Activated T-helper 17 cell treated with anti-CD3 and anti-CD28 coated beads, Interleukin-2, amount 50 U/mL, for 72 hours (primary cell): ENCODE measurements at regions not wholly inside any gene's neighbourhood (a gene's known extent, or its start where the extent isn't known, plus 50 kb on each side); places are given as distances from the start of the nearest gene placed in this dataset.
A peak's percentile ranks its signal among the peaks of the same experiment; 100 is the strongest.

Experiments used
- ATAC-seq: fragments of 150-1000 bp; cut with Tn5 transposase; replicated peaks from 2 replicates; pipeline ENCODE4 v1.10.0; 2021; ENCODE audit warnings: mild to moderate bottlenecking, moderate library complexity
- H3K27ac Mint-ChIP-seq: one replicate; pipeline ENCODE4 v1.8.0; 2022; ENCODE audit warnings: mixed read lengths
- H3K27me3 Mint-ChIP-seq: one replicate; pipeline ENCODE4 v1.8.0; 2022; ENCODE audit warnings: mixed read lengths
- H3K36me3 Mint-ChIP-seq: one replicate; pipeline ENCODE4 v1.8.0; 2022; ENCODE audit warnings: low read depth, mild to moderate bottlenecking, mixed read lengths
- H3K4me1 Mint-ChIP-seq: one replicate; pipeline ENCODE4 v1.8.0; 2022; ENCODE audit warnings: mixed read lengths
- H3K4me3 Mint-ChIP-seq: one replicate; pipeline ENCODE4 v1.8.0; 2022; ENCODE audit warnings: mild to moderate bottlenecking, mixed read lengths
- H3K9me3 Mint-ChIP-seq: one replicate; pipeline ENCODE4 v1.8.0; 2022; ENCODE audit warnings: mixed read lengths

DNA sequence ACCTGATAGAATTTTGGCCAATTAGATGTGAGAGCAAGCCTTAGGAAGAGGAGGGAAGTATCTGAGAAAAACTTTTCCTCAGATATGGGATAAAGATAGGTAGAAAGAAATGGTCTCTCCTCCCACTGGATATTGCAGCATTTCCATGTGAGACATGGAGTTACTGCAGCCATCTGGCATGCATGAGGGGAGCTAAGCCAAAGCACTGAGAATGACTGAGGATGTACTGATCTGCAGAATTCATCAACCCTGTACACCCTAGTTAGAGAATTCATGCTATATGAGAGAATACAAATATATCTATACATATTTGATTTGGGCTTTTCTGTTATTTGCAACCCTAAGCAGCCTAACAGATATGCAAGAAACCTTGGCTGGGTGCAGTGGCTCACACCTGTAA lies 52.5 kb upstream of the RPL34 start:
- no peaks in the 10 kb centered on the region for H3K9me3 Mint-ChIP-seq
- no peak for ATAC-seq
- no peak overlapping the region for H3K27ac Mint-ChIP-seq
- no peaks in the 10 kb centered on the region for H3K27me3 Mint-ChIP-seq
- H3K36me3 Mint-ChIP-seq: no peaks in the 10 kb centered on the region
- no peak overlapping the region for H3K4me3 Mint-ChIP-seq
- peaks cover 10% of the 10 kb centered on the region for H3K4me1 Mint-ChIP-seq

DNA sequence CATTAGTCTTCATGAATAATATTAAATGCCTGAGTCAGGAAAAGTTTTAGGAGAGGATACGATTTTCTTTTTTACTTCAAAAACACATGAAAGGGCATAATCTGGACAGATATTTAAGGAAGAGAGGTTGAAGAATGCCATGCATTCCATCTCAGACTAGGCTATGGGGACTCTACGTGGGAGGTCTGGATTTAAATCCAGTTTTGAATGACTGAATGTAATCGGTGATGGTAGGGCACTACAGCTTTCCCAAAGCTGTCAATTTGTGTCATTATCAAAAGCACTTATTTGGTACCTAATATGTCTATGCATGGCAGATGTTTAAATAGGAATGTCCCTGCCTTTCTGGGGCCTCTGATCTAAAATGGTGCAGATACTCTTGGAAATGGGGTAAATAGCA lies 59.3 kb upstream of the RPL34 start:
- no peaks in the 10 kb centered on the region for H3K27me3 Mint-ChIP-seq
- H3K4me1 Mint-ChIP-seq: peaks cover 4% of the 10 kb centered on the region
- no peaks in the 10 kb centered on the region for H3K36me3 Mint-ChIP-seq
- H3K27ac Mint-ChIP-seq: no peak overlapping the region
- no peak overlapping the region for H3K4me3 Mint-ChIP-seq
- no peaks in the 10 kb centered on the region for H3K9me3 Mint-ChIP-seq
- ATAC-seq: no peak

DNA sequence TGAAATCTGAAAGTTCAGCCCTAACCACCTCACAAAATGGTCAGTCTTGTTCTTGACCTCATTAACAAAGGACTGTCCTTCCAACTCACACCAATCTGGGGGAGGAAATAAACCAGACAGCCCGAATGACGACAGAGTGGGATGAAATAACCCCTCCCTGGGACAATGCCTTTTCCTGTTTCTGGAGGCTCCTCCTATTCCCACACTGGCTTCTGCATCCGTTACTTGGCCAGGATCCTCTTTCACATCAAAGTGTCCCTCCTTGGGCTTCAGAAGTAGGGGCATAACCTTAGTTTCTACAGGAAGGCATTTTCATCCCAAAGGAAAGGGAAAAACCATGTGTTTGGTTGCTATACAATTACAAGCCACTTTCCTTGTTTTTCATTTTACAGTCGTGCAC lies 59.8 kb upstream of the RPL34 start:
- H3K4me3 Mint-ChIP-seq: no peak overlapping the region

DNA sequence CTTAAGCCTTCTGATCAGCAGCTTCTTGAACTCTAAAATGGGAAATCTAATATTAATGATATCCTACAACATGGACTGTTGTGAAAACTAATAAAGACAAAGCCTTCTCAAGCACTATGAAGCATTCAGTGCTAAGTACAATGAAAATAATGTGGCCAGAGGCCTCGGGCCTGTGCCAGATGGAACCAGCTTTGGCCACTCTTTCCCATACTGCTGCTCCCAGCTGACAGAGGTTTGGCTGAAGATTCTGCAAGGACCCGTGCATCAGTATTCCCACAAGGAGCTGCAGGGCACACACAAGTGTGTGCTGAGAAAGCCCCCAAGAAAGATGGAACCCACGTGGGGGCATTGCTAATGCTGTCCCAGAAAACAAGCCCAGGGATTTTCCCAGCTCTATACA lies 60.5 kb upstream of the RPL34 start:
- no peaks in the 10 kb centered on the region for H3K9me3 Mint-ChIP-seq

More for the DNA sequence above, 59.8 kb upstream of the RPL34 start:
- H3K36me3 Mint-ChIP-seq: no peaks in the 10 kb centered on the region
- H3K27ac Mint-ChIP-seq: no peak overlapping the region
- no peak for ATAC-seq
- no peaks in the 10 kb centered on the region for H3K9me3 Mint-ChIP-seq
- no peaks in the 10 kb centered on the region for H3K27me3 Mint-ChIP-seq
- H3K4me1 Mint-ChIP-seq: peaks cover 4% of the 10 kb centered on the region

DNA sequence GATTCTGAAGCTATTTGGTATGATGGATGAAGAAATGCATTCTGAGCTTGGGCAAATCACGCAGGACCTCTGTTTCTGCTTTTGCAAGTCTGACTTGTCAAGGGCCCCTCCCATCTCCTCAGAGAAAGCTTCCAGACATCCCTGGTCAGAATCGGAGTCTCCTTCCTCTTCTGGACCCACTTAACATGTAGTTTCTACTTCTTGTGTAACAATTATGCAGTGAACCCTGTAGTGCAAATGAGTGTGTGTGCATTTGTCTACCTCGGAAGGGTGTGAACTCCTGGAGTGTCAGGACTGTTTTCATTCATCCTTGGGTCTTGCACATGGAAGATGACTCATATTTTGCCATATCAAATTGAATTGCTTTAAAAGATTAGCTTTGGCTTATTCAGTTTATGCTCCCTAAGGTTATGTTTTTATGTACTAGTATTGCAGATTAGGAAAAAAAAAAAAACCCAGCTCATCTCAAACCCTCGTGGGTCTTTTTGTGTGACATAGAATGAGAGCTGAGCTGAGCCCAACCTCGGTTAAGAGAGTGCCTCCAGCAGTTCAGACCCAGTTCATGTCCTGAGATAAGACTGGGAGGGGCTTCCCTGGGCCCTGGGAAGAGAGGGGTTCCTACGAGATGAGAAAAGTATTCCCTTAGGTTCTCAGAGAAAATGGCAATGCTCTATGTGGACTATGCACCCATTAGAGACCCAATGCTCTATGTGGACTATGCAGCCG lies 61.1 kb upstream of the RPL34 start:
- Mint-ChIP-seq H3K9me3 (no peaks in the 10 kb centered on the region), H3K27me3 (no peaks in the 10 kb centered on the region), H3K4me3 (no peak overlapping the region), H3K36me3 (no peaks in the 10 kb centered on the region), H3K27ac (no peak overlapping the region), H3K4me1 (peaks cover 4% of the 10 kb centered on the region)
- ATAC-seq: no peak

More for the DNA sequence above, 60.5 kb upstream of the RPL34 start:
- ATAC-seq: no peak
- Mint-ChIP-seq H3K27ac (no peak overlapping the region), H3K36me3 (no peaks in the 10 kb centered on the region), H3K27me3 (no peaks in the 10 kb centered on the region), H3K4me1 (peaks cover 4% of the 10 kb centered on the region), H3K4me3 (no peak overlapping the region)

DNA sequence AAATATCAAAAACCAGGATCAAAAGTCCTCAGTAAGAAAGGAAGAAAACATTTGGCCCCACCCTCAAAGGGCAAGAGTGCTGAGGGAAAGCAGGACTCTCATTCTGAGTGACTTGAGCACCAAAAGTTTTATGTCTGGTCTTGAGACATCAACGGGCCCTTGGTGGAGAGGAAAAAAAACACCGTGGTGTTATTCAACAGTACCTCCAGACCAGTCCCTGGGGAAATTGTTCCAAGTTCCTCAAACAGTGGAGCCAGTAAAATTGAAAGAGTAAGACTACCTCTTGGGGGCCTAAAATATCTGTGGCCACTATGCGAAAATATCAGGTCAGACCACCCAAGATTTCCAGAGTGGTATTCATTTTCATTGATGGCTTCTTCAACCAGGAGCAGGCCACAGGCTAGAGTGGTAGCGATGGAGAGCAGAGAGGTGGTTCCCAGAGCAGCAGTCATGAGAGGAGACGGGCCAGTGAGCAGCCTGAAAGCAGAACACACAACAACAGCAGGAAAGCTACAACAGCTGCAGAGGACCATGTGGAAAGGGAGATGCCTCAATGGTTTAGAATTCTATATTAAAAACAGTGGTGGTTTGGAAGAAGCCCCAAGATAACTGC lies 63.7 kb upstream of the RPL34 start:
- no peak for ATAC-seq

DNA sequence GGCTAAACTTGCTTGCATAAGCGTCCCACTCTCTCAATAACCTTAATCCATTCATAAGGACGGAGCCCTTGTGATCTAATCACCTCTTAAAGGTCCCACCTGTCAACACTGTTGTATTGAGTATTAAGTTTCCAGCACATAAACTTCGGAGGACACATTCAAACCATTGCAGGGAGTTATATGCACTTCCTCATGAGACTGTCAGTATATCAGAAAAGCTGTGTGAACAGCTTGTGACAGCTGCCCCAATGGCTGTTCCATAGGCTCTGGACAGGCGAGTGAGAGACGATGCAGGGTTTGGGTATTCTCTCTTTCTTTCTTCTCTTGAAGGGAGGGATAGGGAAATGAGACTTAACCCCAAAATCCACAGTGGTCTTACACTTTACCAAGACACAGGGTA lies 64.2 kb upstream of the RPL34 start:
- Mint-ChIP-seq H3K27ac (no peak overlapping the region), H3K4me3 (no peak overlapping the region), H3K9me3 (no peaks in the 10 kb centered on the region), H3K4me1 (peaks cover 2% of the 10 kb centered on the region), H3K36me3 (no peaks in the 10 kb centered on the region), H3K27me3 (no peaks in the 10 kb centered on the region)
- ATAC-seq: no peak

More for the DNA sequence above, 63.7 kb upstream of the RPL34 start:
- no peak overlapping the region for H3K27ac Mint-ChIP-seq
- no peaks in the 10 kb centered on the region for H3K9me3 Mint-ChIP-seq
- no peaks in the 10 kb centered on the region for H3K27me3 Mint-ChIP-seq
- no peaks in the 10 kb centered on the region for H3K36me3 Mint-ChIP-seq
- no peak overlapping the region for H3K4me3 Mint-ChIP-seq
- peaks cover 4% of the 10 kb centered on the region for H3K4me1 Mint-ChIP-seq

DNA sequence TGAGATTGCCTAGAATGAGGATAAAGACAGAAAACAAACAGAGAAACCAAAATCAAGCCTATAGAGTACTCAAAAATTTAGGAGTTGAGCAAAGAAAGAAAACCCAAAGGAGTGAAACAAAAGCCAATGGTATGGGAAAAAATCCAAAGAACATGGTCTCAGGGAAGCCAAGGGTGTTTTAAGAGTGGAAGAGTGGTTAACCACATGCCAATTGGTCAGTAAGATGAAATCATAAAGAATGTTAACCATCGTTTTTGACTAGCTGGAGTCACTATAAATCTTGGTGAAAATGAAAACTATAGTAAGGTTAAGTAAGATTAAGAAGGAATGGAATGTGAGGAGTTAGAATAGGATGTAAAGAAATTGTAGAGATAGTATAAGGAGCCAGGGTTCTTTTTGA lies 64.7 kb upstream of the RPL34 start:
- no peaks in the 10 kb centered on the region for H3K36me3 Mint-ChIP-seq
- H3K27me3 Mint-ChIP-seq: no peaks in the 10 kb centered on the region

DNA sequence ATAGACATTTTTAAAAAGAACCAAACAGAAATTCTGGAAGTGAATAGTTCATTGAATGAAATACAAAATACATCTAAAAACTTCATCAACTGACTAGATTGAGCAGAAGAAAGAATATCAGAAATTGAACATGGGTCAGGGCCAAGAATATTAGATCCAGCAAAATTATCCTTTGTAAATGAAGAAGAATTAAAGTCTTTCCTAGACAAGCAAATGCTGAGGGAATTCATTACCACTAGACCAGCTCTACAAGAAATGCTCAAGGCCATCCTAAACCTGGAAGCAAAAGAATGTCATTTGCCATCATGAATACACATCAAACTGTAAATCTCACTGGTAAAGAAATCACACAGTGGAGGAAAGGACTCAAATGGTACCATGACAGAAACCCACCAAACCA lies 72.7 kb upstream of the RPL34 start:
- ATAC-seq: no peak
- Mint-ChIP-seq H3K4me1 (peaks cover under 1% of the 10 kb centered on the region), H3K27me3 (no peaks in the 10 kb centered on the region), H3K4me3 (no peak overlapping the region), H3K27ac (no peak overlapping the region), H3K36me3 (no peaks in the 10 kb centered on the region), H3K9me3 (peaks cover 11% of the 10 kb centered on the region)

More for the DNA sequence above, 64.7 kb upstream of the RPL34 start:
- Mint-ChIP-seq H3K27ac (no peak overlapping the region), H3K4me1 (no peaks in the 10 kb centered on the region), H3K9me3 (no peaks in the 10 kb centered on the region), H3K4me3 (no peak overlapping the region)
- ATAC-seq: no peak

DNA sequence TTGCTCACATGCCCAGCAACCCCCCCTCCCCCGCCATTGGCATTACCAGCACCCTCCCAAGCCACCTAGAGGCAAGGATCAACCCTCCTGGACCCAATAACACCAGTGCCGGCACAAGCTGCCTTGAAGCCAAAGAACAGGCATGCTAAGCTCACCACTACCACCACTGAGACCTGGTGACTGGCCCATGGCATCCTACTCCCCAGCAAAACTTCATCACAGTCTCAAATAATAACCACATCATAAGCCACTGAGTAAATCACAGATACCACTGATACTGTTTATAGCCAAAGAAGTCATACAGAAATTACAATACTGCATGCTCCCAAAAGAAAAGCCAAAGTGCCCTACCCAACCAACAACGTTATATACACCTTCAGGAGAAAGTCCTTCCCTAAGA lies 73.6 kb upstream of the RPL34 start:
- Mint-ChIP-seq H3K9me3 (peaks cover 11% of the 10 kb centered on the region), H3K36me3 (no peaks in the 10 kb centered on the region), H3K4me1 (peaks cover 5% of the 10 kb centered on the region), H3K27me3 (no peaks in the 10 kb centered on the region), H3K4me3 (no peak overlapping the region), H3K27ac (no peak overlapping the region)
- ATAC-seq: no peak

DNA sequence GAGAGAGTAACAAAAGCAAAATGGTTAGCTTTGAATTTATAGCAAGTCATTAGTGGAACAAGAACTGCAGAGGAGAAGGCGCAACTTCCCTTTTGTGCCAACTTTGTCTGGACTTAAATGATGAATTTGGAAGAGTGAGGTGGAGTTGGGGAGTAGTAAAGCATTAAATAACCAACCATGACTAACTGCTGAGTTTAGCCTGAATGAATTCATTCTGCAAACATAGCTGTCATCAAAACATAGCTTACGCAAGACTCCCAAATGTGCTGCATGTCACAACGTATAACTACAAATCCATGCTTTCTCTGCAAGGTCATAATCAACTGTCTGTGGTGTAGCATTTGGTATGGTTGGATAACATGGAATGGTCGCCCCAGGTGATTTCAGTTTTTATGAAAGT lies 75.9 kb upstream of the RPL34 start:
- no peak for ATAC-seq
- Mint-ChIP-seq H3K4me1 (peaks cover 9% of the 10 kb centered on the region), H3K27ac (no peak overlapping the region), H3K4me3 (no peak overlapping the region), H3K36me3 (no peaks in the 10 kb centered on the region), H3K9me3 (peaks cover 11% of the 10 kb centered on the region), H3K27me3 (no peaks in the 10 kb centered on the region)

DNA sequence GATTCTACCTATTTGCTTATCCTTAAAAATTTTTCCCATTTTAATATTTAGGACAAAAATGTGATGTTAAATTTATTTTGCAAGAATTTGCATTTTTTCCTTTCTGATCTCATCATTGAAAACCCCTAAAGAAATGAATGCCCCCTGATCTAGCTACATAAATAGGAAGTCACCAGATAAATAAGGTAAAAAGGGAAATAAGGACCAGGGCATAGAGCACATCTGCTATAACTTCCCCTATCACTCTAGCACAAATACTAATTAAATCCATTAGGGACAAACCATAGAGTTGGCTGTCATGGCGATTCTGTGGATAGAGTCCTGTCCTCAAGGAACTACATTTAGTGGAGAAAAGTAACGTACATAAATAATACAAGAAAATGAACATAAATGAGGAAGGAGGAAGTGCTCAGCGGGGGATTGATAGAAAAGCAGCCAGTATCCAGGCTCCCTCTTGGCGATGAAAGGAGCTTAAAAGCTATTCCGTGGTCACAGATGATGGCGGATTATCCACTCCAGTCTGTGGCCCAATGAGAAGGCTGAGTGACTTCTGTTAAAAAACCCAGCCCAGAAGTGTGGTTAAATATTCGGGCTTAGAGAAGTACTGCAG lies 76.9 kb upstream of the RPL34 start:
- H3K4me1 Mint-ChIP-seq: peaks cover 9% of the 10 kb centered on the region
- H3K27ac Mint-ChIP-seq: no peak overlapping the region
- peaks cover 3% of the 10 kb centered on the region for H3K9me3 Mint-ChIP-seq
- H3K36me3 Mint-ChIP-seq: no peaks in the 10 kb centered on the region
- no peaks in the 10 kb centered on the region for H3K27me3 Mint-ChIP-seq
- ATAC-seq: no peak
- H3K4me3 Mint-ChIP-seq: no peak overlapping the region

DNA sequence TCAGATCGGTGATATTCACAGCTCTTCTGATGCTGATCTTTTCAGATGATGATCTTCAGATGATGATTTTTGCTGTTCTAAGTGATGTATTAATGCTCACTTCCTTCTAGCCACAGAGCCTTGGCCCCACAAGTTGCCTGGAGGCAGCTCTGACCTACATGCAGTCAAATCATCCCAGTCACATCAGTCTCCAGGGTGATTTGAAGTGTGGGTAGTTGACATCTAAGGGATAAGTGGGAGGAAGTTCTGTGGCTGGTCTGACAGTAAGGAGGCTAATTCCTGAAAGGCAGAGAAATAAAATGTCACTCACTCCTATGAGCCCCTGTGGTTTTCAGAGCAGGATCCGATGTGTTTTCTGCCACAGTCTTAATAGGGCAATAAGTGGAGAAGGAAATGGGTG lies 79.8 kb upstream of the RPL34 start:
- Mint-ChIP-seq H3K36me3 (no peaks in the 10 kb centered on the region), H3K27ac (no peak overlapping the region), H3K27me3 (no peaks in the 10 kb centered on the region), H3K9me3 (peaks cover 4% of the 10 kb centered on the region), H3K4me1 (peaks cover 18% of the 10 kb centered on the region), H3K4me3 (no peak overlapping the region)
- ATAC-seq: peak; percentile 77

DNA sequence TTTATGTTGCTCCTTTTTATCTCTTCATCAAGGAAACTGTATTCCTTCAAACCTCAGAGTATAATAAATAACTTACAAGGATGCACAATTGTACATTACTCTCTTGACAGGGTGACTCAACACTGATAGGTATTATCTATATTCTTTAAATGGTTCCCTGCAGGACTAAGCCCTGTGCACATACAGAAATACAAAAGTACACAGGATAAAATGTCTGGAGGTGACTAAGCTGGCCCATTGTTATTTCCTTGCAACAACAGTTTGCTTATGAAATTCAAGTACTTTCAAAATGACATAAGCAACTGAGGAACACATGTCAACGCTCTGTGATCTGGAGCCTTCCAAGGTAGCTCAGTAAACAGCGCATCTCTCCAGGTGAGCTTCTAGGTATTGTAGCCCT lies 83.8 kb upstream of the RPL34 start:
- no peak overlapping the region for H3K4me3 Mint-ChIP-seq
- peaks cover 24% of the 10 kb centered on the region for H3K4me1 Mint-ChIP-seq
- peak; percentile 79 for ATAC-seq
- no peaks in the 10 kb centered on the region for H3K27me3 Mint-ChIP-seq
- no peaks in the 10 kb centered on the region for H3K36me3 Mint-ChIP-seq
- no peak overlapping the region for H3K27ac Mint-ChIP-seq
- H3K9me3 Mint-ChIP-seq: peaks cover 4% of the 10 kb centered on the region

DNA sequence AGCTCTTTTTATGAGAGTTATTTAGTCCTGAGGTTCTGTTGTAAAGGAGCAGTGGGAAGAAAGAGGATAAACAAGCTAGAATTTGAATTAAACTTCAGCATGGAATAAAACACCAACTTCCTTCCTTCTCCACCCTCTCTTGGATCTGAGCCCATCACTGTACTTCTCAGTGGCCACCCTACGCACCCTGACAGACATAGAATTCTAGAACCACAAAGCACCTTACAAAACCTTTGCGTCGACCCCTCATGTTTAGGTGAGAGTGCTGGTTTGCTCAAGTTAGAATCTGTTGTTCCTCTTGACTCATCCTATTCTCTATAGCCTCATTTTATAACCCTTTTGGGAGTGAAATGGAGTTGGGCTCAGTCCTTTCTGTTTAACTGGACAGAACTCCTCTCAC lies 84.6 kb upstream of the RPL34 start:
- Mint-ChIP-seq H3K27ac (no peak overlapping the region), H3K4me1 (peaks cover 25% of the 10 kb centered on the region), H3K27me3 (no peaks in the 10 kb centered on the region), H3K4me3 (no peak overlapping the region), H3K9me3 (peaks cover 4% of the 10 kb centered on the region), H3K36me3 (no peaks in the 10 kb centered on the region)
- no peak for ATAC-seq
